GM19035 (cell line): ENCODE measurements at regions not wholly inside any gene's neighbourhood (a gene's known extent, or its start where the extent isn't known, plus 50 kb on each side); places are given as distances from the start of the nearest gene placed in this dataset.
"Not testable (repeated sequence)": the region's sequence is repeated elsewhere in the genome, so short reads cannot be mapped to it uniquely, and the experiment has no call there.

Experiments used
- ATAC-seq: cut with Tn5 transposase; IDR thresholded peaks from one replicate; pipeline ENCODE4 v1.9.1; 2021; ENCODE audit not compliant: unreplicated experiment

GRCh38 chr1:4210043-4210442 lies 310.0 kb upstream of the C1orf174 start:
- ATAC-seq = no peak

- no peak for ATAC-seq
Measured at GRCh38 chr1:4212796-4213195, 312.7 kb upstream of the C1orf174 start.

- ATAC-seq = no peak
Measured at GRCh38 chr1:4213366-4213973, 313.4 kb upstream of the C1orf174 start.

- ATAC-seq = no peak
Measured at GRCh38 chr1:4214826-4215225, 314.8 kb upstream of the C1orf174 start.

- ATAC-seq = no peak
Measured at GRCh38 chr1:4215391-4215790, 315.3 kb upstream of the C1orf174 start.

- ATAC-seq = no peak
Measured at GRCh38 chr1:4216231-4216630, 316.2 kb upstream of the C1orf174 start.

GRCh38 chr1:4218619-4219018 lies 318.5 kb upstream of the C1orf174 start:
- ATAC-seq = no peak

- ATAC-seq = no peak
Measured at GRCh38 chr1:4219111-4219510, 319.0 kb upstream of the C1orf174 start.

- ATAC-seq = no peak
Measured at GRCh38 chr1:4219826-4220225, 319.8 kb upstream of the C1orf174 start.

GRCh38 chr1:4220362-4220761 lies 320.3 kb upstream of the C1orf174 start:
- no peak for ATAC-seq

- no peak for ATAC-seq
Measured at GRCh38 chr1:4221107-4221506, 321.0 kb upstream of the C1orf174 start.

- no peak for ATAC-seq
Measured at GRCh38 chr1:4224684-4225467, 324.8 kb upstream of the C1orf174 start.

GRCh38 chr1:4227986-4228385 lies 327.9 kb upstream of the C1orf174 start:
- ATAC-seq = no peak

- ATAC-seq = no peak
Measured at GRCh38 chr1:4253935-4254334, 353.9 kb upstream of the C1orf174 start.

- ATAC-seq = no peak
Measured at GRCh38 chr1:4256351-4256750, 356.3 kb upstream of the C1orf174 start.

GRCh38 chr1:4258146-4258777 lies 358.2 kb upstream of the C1orf174 start:
- not testable (repeated sequence) for ATAC-seq

GRCh38 chr1:4261327-4261726 lies 361.3 kb upstream of the C1orf174 start:
- no peak for ATAC-seq

- ATAC-seq = no peak
Measured at GRCh38 chr1:4262665-4263064, 362.6 kb upstream of the C1orf174 start.

GRCh38 chr1:4263699-4264098 lies 363.6 kb upstream of the C1orf174 start:
- no peak for ATAC-seq

GRCh38 chr1:4265836-4266235 lies 365.8 kb upstream of the C1orf174 start:
- ATAC-seq = no peak

GRCh38 chr1:4267381-4268261 lies 367.5 kb upstream of the C1orf174 start:
- ATAC-seq = no peak
